Spleen (tissue), 11 donors: ENCODE measurements at regions not wholly inside any gene's neighbourhood (a gene's known extent, or its start where the extent isn't known, plus 50 kb on each side); places are given as distances from the start of the nearest gene placed in this dataset.
A peak's percentile ranks its signal among the peaks of the same experiment; 100 is the strongest.

ENCODE experiments used
- DNase-seq: peaks from one replicate; pipeline ENCODE4 v3.0.0-alpha.2; 2020
- H3K27ac ChIP-seq, 8 donors: fragments of 200-600 bp; sonication (generic) in 7 of 8; 1 replicate in 4 of 8; 2 replicates in 4 of 8; pipeline versions ENCODE4 v1.5.0 to v1.8.0; 2016 to 2021; ENCODE audit warnings: inconsistent platforms in 4 of 8, mild to moderate bottlenecking in 4 of 8, moderate library complexity in 1 of 8
- H3K27me3 ChIP-seq, 7 donors: fragments of 200-600 bp; sonication (generic) in 6 of 7; replicated peaks in 1 of 7; 1 replicate in 4 of 7; 2 replicates in 3 of 7; pipeline versions ENCODE4 v1.5.0 to v1.8.0; 2016 to 2021; ENCODE audit warnings: inconsistent platforms in 3 of 7, mild to moderate bottlenecking in 1 of 7
- H3K36me3 ChIP-seq, 6 donors: fragments of 200-600 bp; sonication (generic) in 5 of 6; 1 replicate in 4 of 6; 2 replicates in 2 of 6; pipeline versions ENCODE4 v1.5.0 to v1.8.0; 2016 to 2021; ENCODE audit warnings: inconsistent platforms in 2 of 6
- H3K4me1 ChIP-seq, 6 donors: fragments of 200-600 bp; sonication (generic) in 5 of 6; 1 replicate in 3 of 6; 2 replicates in 3 of 6; pipeline versions ENCODE4 v1.5.0 to v1.8.0; 2016 to 2021; ENCODE audit warnings: inconsistent platforms in 3 of 6
- H3K4me3 ChIP-seq, 8 donors: fragments of 200-600 bp; sonication (generic) in 7 of 8; 1 replicate in 4 of 8; 2 replicates in 4 of 8; pipeline versions ENCODE4 v1.5.0 to v1.8.0; 2016 to 2021; ENCODE audit warnings: inconsistent platforms in 4 of 8, mild to moderate bottlenecking in 4 of 8, moderate library complexity in 2 of 8
- H3K9me3 ChIP-seq, 8 donors: fragments of 200-600 bp; sonication (generic) in 7 of 8; 1 replicate in 4 of 8; 2 replicates in 4 of 8; pipeline versions ENCODE4 v1.5.0 to v1.8.0; 2016 to 2021; ENCODE audit warnings: inconsistent platforms in 4 of 8
- POLR2A ChIP-seq, 3 donors: fragments of 450-650 bp; IDR thresholded peaks; one replicate each; pipeline ENCODE4 v1.5.1; 2017; ENCODE audit warnings: antibody characterized with exemption in 3 of 3, mild to moderate bottlenecking in 1 of 3
- POLR2AphosphoS5 ChIP-seq, 3 donors: sonication (generic); formaldehyde crosslinking; IDR thresholded peaks; one replicate each; pipeline ENCODE4 v1.5.1; 2017; ENCODE audit warnings: antibody characterized with exemption in 3 of 3
- WGBS, 5 donors: extraction: QIAGEN DNeasy Blood & Tissue Kit in 3 of 5; methylation state at CpG; one replicate each; pipeline versions ENCODE4 v1.1.5 to v1.1.7; 2013 to 2018; 5-methylcytosine and 5-hydroxymethylcytosine counted together
- intact Hi-C: fragments of 100-400 bp; cut with DNase I; formaldehyde crosslinking; loops from one replicate; pipeline ENCODE4 v1.15.0; 2023; ENCODE audit warnings: low total_unique reads
- TF ChIP-seq, protein P1 (sequence below), 11 experiments: fragments of 200-600 bp in 7 of 11; fragments of 450-650 bp in 4 of 11; sonication (generic) in 4 of 11; IDR thresholded peaks in 8 of 11; conservative IDR thresholded peaks in 3 of 11; 1 replicate in 7 of 11; 2 replicates in 4 of 11; pipeline versions ENCODE4 v1.4.0 to v1.8.0; 2016 to 2021; ENCODE audit warnings: antibody characterized with exemption in 11 of 11, inconsistent platforms in 4 of 11, mild to moderate bottlenecking in 1 of 11
- donor health status: healthy with polysubstance abuse.
- donor health status: DM: no; HTN: no; CAD: no; lungs with moderate emphysema.
- donor health status: DM: no; HTN: no; CAD: no.
- donor health status: Bipolar disorder and iron deficiency.
- donor health status: healthy.
- donor health status: DM: no; HTN: no; CAD: no.
- donor health status: DM: yes; HTN: yes; CAD: no.

DNA sequence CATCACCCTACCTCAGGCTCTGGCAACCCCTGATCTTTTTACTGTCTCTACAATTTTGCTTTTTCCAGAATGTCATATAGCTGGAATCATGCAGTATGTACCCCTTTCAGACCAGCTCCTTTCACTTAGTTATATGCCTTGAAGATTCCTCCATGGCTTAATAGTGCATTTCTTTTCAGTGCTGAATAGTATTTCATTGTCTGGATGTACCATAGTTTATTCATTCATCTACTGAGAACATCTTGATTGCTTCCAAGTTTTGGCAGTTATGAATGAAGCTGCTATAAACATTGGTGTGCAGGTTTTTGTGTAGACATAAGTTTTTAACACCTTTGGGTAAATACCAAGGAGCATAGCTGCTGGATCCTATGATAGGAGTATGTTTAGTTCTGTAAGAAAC, 50.8 kb upstream of the ANP32A start:
- Histone ChIP-seq H3K27me3 (peaks cover 0 to 26% (median 2%) of the 10 kb centered on the region in 7 donors), H3K9me3 (no peaks in the 10 kb centered on the region), H3K4me3 (no peak overlapping the region), H3K27ac (no peak overlapping the region), H3K36me3 (no peaks in the 10 kb centered on the region), H3K4me1 (peaks cover 0 to 10% (median 4%) of the 10 kb centered on the region in 6 donors)
- intact Hi-C loops = no loop called here
- TF ChIP-seq POLR2AphosphoS5 (IDR thresholded peaks at IDR 0.05) = no peak
- no peak for TF ChIP-seq POLR2A (IDR thresholded peaks at IDR 0.05)
- TF ChIP-seq, protein P1, sequence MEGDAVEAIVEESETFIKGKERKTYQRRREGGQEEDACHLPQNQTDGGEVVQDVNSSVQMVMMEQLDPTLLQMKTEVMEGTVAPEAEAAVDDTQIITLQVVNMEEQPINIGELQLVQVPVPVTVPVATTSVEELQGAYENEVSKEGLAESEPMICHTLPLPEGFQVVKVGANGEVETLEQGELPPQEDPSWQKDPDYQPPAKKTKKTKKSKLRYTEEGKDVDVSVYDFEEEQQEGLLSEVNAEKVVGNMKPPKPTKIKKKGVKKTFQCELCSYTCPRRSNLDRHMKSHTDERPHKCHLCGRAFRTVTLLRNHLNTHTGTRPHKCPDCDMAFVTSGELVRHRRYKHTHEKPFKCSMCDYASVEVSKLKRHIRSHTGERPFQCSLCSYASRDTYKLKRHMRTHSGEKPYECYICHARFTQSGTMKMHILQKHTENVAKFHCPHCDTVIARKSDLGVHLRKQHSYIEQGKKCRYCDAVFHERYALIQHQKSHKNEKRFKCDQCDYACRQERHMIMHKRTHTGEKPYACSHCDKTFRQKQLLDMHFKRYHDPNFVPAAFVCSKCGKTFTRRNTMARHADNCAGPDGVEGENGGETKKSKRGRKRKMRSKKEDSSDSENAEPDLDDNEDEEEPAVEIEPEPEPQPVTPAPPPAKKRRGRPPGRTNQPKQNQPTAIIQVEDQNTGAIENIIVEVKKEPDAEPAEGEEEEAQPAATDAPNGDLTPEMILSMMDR (IDR thresholded peaks at IDR 0.05 in 8 of 11, conservative IDR thresholded peaks at IDR 0.05 in 3 of 11) = no peak
- no peak for DNase-seq

DNA sequence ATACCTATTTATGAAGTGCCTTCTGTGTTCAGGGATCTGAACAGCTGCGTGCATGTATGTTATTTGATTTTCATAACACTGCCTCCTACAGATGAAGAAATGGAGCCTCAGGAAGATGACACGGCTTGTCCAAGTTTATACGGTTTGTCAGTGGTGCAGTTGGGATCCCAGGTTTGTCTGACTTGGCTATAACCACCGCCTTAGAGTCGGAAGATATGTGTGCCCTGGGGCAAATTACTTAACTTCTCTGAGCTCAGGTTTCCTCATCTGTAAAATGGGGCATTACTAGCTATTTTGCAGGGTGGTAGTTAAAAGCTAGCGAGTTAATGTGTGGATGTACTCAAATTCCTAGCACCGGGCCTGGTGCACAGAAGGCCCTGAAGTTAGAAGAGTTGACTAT, 54.1 kb upstream of the ANP32A start:
- peaks cover 0 to 26% (median 2%) of the 10 kb centered on the region in 7 donors for H3K27me3 ChIP-seq
- H3K4me3 ChIP-seq = no peak overlapping the region
- intact Hi-C loops = loop anchor here (5.0 kb wide), 2 partner anchors 142 to 322 kb away; no protein-coding TSS in a partner anchor
- H3K9me3 ChIP-seq = no peaks in the 10 kb centered on the region
- no peak overlapping the region for H3K27ac ChIP-seq
- TF ChIP-seq POLR2AphosphoS5 (IDR thresholded peaks at IDR 0.05) = no peak
- no peak for TF ChIP-seq POLR2A (IDR thresholded peaks at IDR 0.05)
- H3K36me3 ChIP-seq = no peaks in the 10 kb centered on the region
- WGBS, 5 donors = 79 to 87% (median 85%) methylated on average over 7 of the region's 7 CpGs
- no peak for DNase-seq
- peaks cover 0 to 10% (median 4%) of the 10 kb centered on the region in 6 donors for H3K4me1 ChIP-seq

DNA sequence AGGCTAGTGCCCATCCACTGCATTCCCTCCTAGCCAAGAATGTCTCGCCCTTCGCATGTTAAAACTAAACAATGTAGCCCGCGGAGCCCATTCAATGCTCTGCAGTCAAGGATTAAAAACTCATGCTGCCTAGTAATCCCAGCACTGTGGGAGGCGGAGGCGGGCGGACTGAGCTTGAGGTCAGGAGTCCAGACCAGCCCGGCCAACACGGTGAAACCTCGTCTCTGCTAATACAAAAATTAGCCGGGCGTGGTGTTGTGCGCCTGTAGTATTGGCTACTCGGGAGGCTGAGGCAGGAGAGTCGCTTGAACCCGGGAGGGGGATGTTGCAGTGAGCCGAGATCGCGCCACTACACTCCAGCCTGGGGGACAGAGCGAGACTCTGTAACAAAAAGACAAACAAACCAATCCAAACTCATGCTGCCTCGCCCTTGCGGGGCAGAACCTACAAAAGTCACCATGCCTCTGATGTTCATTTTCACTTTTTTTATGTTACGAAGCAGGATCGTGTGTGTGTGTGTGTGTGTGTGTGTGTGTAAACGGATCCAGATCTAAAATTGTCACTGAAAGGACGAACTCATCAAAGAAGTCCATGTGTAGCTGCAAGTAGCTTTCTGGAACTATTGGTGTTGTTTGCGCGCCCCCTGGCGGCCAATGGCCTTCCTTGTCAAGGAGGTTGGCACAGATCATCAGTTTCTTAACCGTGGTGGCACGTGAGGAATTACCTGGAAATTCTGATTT, 54.8 kb upstream of the SPESP1 start:
- DNase-seq = peak; percentile 98
- peak in 1 of 3 donors; percentile 28 for TF ChIP-seq POLR2AphosphoS5 (IDR thresholded peaks at IDR 0.05)
- no peak for TF ChIP-seq POLR2A (IDR thresholded peaks at IDR 0.05)
- TF ChIP-seq, protein P1 (IDR thresholded peaks at IDR 0.05 in 8 of 11, conservative IDR thresholded peaks at IDR 0.05 in 3 of 11) = peak; percentile 81 to 95 (median 92)
- H3K27ac ChIP-seq = no peak overlapping the region
- H3K9me3 ChIP-seq = no peaks in the 10 kb centered on the region
- 20 to 23% (median 21%) methylated on average over 31 of the region's 31 CpGs for WGBS, 5 donors
- H3K4me3 ChIP-seq = peak overlapping the region in 4 of 8 donors; percentile 5 to 49 (median 24)
- H3K4me1 ChIP-seq = peaks cover 0 to 10% (median 4%) of the 10 kb centered on the region in 6 donors
- intact Hi-C loops = loop anchor here (5.0 kb wide), 2 partner anchors 143 to 323 kb away; no protein-coding TSS in a partner anchor
- H3K36me3 ChIP-seq = no peaks in the 10 kb centered on the region
- H3K27me3 ChIP-seq = peaks cover 0 to 26% (median 2%) of the 10 kb centered on the region in 7 donors

DNA sequence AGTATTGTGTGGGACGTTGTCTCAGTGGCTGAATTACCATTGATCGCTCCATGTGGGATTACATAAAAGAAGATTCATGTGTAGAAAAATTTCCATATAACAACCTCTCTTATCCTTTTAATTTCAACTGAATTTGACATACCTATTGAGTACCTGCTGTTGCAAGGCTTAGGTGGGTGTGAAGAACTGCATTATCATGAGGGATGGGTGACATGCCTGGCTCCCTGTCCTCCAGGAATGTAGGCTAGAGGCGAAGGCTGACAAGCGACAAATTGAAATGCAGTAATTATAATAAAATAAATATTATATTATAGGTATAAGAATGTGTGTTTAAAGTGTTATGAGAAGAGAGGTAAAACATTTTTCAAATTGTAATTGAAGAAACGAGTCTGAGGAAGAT, 52.7 kb upstream of the SPESP1 start:
- H3K9me3 ChIP-seq = no peaks in the 10 kb centered on the region
- no peak overlapping the region for H3K4me3 ChIP-seq
- WGBS, 5 donors = 82 to 90% (median 84%) methylated on average over 5 of the region's 5 CpGs
- intact Hi-C loops = loop anchor here (5.0 kb wide), 2 partner anchors 145 to 325 kb away; no protein-coding TSS in a partner anchor
- H3K27ac ChIP-seq = no peak overlapping the region
- no peak for DNase-seq
- peaks cover 0 to 16% (median 2%) of the 10 kb centered on the region in 7 donors for H3K27me3 ChIP-seq
- TF ChIP-seq POLR2A (IDR thresholded peaks at IDR 0.05) (no peak), POLR2AphosphoS5 (IDR thresholded peaks at IDR 0.05) (no peak)
- TF ChIP-seq, protein P1 (IDR thresholded peaks at IDR 0.05 in 8 of 11, conservative IDR thresholded peaks at IDR 0.05 in 3 of 11) = no peak
- no peaks in the 10 kb centered on the region for H3K36me3 ChIP-seq
- H3K4me1 ChIP-seq = peaks cover 0 to 10% (median 4%) of the 10 kb centered on the region in 6 donors
